NAMALWA (cell line): ENCODE measurements at regions not wholly inside any gene's neighbourhood (a gene's known extent, or its start where the extent isn't known, plus 50 kb on each side); places are given as distances from the start of the nearest gene placed in this dataset.

Source experiments
- DNase-seq: peaks from one replicate; pipeline ENCODE4 v3.0.0-alpha.2; 2015; ENCODE audit warnings: low spot score

- no peak for DNase-seq
These were observed 366.4 kb downstream of the ETNK1 start for GRCh38 chr12:22991250-22991844.

GRCh38 chr12:22993609-22994315 lies 368.8 kb downstream of the ETNK1 start:
- no peak for DNase-seq

GRCh38 chr12:22994316-22994675 lies 369.3 kb downstream of the ETNK1 start:
- no peak for DNase-seq

- no peak for DNase-seq
These were observed 376.5 kb downstream of the ETNK1 start for GRCh38 chr12:23001487-23001886.

- DNase-seq = no peak
These were observed 377.4 kb downstream of the ETNK1 start for GRCh38 chr12:23002381-23002780.

GRCh38 chr12:23004473-23005020 lies 379.6 kb downstream of the ETNK1 start:
- no peak for DNase-seq

- DNase-seq = no peak
These were observed 380.4 kb downstream of the ETNK1 start for GRCh38 chr12:23005387-23005786.

GRCh38 chr12:23006413-23006812 lies 381.4 kb downstream of the ETNK1 start:
- no peak for DNase-seq

- DNase-seq = no peak
These were observed 383.7 kb downstream of the ETNK1 start for GRCh38 chr12:23008623-23009022.

GRCh38 chr12:23014749-23015148 lies 389.8 kb downstream of the ETNK1 start:
- DNase-seq = no peak

GRCh38 chr12:23025372-23026016 lies 400.5 kb downstream of the ETNK1 start:
- no peak for DNase-seq

GRCh38 chr12:23028158-23028802 lies 403.3 kb downstream of the ETNK1 start:
- no peak for DNase-seq

- DNase-seq = no peak
These were observed 404.2 kb downstream of the ETNK1 start for GRCh38 chr12:23029185-23029584.

GRCh38 chr12:23039834-23040233 lies 414.9 kb downstream of the ETNK1 start:
- DNase-seq = no peak

- no peak for DNase-seq
These were observed 416.8 kb downstream of the ETNK1 start for GRCh38 chr12:23041774-23042173.

- DNase-seq = no peak
These were observed 418.7 kb downstream of the ETNK1 start for GRCh38 chr12:23043646-23044045.

GRCh38 chr12:23049180-23049579 lies 424.2 kb downstream of the ETNK1 start:
- DNase-seq = peak; percentile 54

GRCh38 chr12:23055004-23055403 lies 430.0 kb downstream of the ETNK1 start:
- peak; percentile 39 for DNase-seq

GRCh38 chr12:23057571-23057970 lies 432.6 kb downstream of the ETNK1 start:
- no peak for DNase-seq

- DNase-seq = no peak
These were observed 435.2 kb downstream of the ETNK1 start for GRCh38 chr12:23060161-23060560.

- DNase-seq = no peak
These were observed 438.2 kb downstream of the ETNK1 start for GRCh38 chr12:23063206-23063605.

- DNase-seq = no peak
These were observed 441.1 kb downstream of the ETNK1 start for GRCh38 chr12:23066095-23066494.

- DNase-seq = no peak
These were observed 458.3 kb downstream of the ETNK1 start for GRCh38 chr12:23083267-23083666.
